Calu3 (cell line): ENCODE measurements at regions not wholly inside any gene's neighbourhood (a gene's known extent, or its start where the extent isn't known, plus 50 kb on each side); places are given as distances from the start of the nearest gene placed in this dataset.

Experiments
- BruUV-seq: library from RNA; stranded (reverse); fragments of 400-500 nt; replicated peaks from 2 replicates; lab custom pipeline; 2021; lab: Mats Ljungman, UMichigan
- CTCF ChIA-PET: fragments of 300-600 bp; sonication (Branson Sonifier 250); formaldehyde crosslinking; loops from one replicate; lab custom pipeline; 2022; ENCODE audit warnings: antibody characterized with exemption; lab: Charles Lee
- DNase-seq: peaks from one replicate; pipeline ENCODE4 v3.0.0; 2022
- H3K27ac Mint-ChIP-seq: one replicate; pipeline ENCODE4 v1.8.0; 2022; ENCODE audit warnings: mixed read lengths; ENCODE audit not compliant: unreplicated experiment
- H3K27me3 Mint-ChIP-seq: one replicate; pipeline ENCODE4 v1.8.0; 2022; ENCODE audit warnings: mixed read lengths; ENCODE audit not compliant: unreplicated experiment
- H3K36me3 Mint-ChIP-seq: one replicate; pipeline ENCODE4 v1.8.0; 2022; ENCODE audit warnings: mild to moderate bottlenecking, moderate library complexity, mixed read lengths; ENCODE audit not compliant: insufficient read depth, unreplicated experiment
- H3K4me1 Mint-ChIP-seq: one replicate; pipeline ENCODE4 v1.8.0; 2022; ENCODE audit warnings: mild to moderate bottlenecking, low read depth, mixed read lengths; ENCODE audit not compliant: unreplicated experiment
- H3K4me3 Mint-ChIP-seq: one replicate; pipeline ENCODE4 v1.8.0; 2022; ENCODE audit warnings: mild to moderate bottlenecking, low read depth, moderate library complexity, mixed read lengths; ENCODE audit not compliant: unreplicated experiment
- H3K9me3 Mint-ChIP-seq: one replicate; pipeline ENCODE4 v1.8.0; 2022; ENCODE audit warnings: low read depth, mixed read lengths; ENCODE audit not compliant: unreplicated experiment
- CTCF ChIP-seq: fragments of 200-600 bp; IDR thresholded peaks from one replicate; pipeline ENCODE4 v1.8.0; 2022; ENCODE audit warnings: antibody characterized with exemption; ENCODE audit not compliant: unreplicated experiment
- intact Hi-C: fragments of 100-400 bp; cut with micrococcal nuclease; formaldehyde crosslinking; loops from one replicate; pipeline ENCODE4 v1.10.0; 2022; ENCODE audit not compliant: unreplicated experiment

GRCh38 chr11:134515081-134515960 is 103.3 kb upstream of the B3GAT1 start:
- H3K36me3 Mint-ChIP-seq = peaks cover 4% of the 10 kb centered on the region
- H3K9me3 Mint-ChIP-seq = no peaks in the 10 kb centered on the region
- no TSS peak for BruUV-seq
- no peak for DNase-seq
- no peaks in the 10 kb centered on the region for H3K4me1 Mint-ChIP-seq
- intact Hi-C loops = no loop called here
- CTCF ChIA-PET = no interaction called here
- no peak overlapping the region for H3K4me3 Mint-ChIP-seq
- TF ChIP-seq CTCF = no peak
- no peak overlapping the region for H3K27ac Mint-ChIP-seq
- H3K27me3 Mint-ChIP-seq = peaks cover 34% of the 10 kb centered on the region

- H3K27ac Mint-ChIP-seq = no peak overlapping the region
- intact Hi-C loops = no loop called here
- no peaks in the 10 kb centered on the region for H3K4me1 Mint-ChIP-seq
- H3K9me3 Mint-ChIP-seq = peaks cover 2% of the 10 kb centered on the region
- H3K4me3 Mint-ChIP-seq = no peak overlapping the region
- CTCF ChIA-PET = no interaction called here
- TF ChIP-seq CTCF = no peak
- DNase-seq = no peak
- H3K36me3 Mint-ChIP-seq = peaks cover 4% of the 10 kb centered on the region
- peaks cover 34% of the 10 kb centered on the region for H3K27me3 Mint-ChIP-seq
- no TSS peak for BruUV-seq
These were observed 102.4 kb upstream of the B3GAT1 start for GRCh38 chr11:134514354-134514951.

- Mint-ChIP-seq H3K27me3 (peaks cover 34% of the 10 kb centered on the region), H3K27ac (no peak overlapping the region), H3K4me1 (no peaks in the 10 kb centered on the region), H3K9me3 (peaks cover 2% of the 10 kb centered on the region), H3K36me3 (peaks cover 6% of the 10 kb centered on the region), H3K4me3 (no peak overlapping the region)
- no peak for DNase-seq
- intact Hi-C loops = no loop called here
- BruUV-seq = no TSS peak
- CTCF ChIA-PET = no interaction called here
- no peak for TF ChIP-seq CTCF
These were observed 101.6 kb upstream of the B3GAT1 start for GRCh38 chr11:134513585-134514120.

GRCh38 chr11:134512571-134513538 is 100.8 kb upstream of the B3GAT1 start:
- Mint-ChIP-seq H3K4me1 (no peaks in the 10 kb centered on the region), H3K27ac (no peak overlapping the region), H3K36me3 (peaks cover 9% of the 10 kb centered on the region), H3K9me3 (peaks cover 2% of the 10 kb centered on the region), H3K27me3 (peaks cover 34% of the 10 kb centered on the region), H3K4me3 (no peak overlapping the region)
- no peak for DNase-seq
- CTCF ChIA-PET = no interaction called here
- intact Hi-C loops = no loop called here
- no peak for TF ChIP-seq CTCF
- no TSS peak for BruUV-seq
